ENCODE measurements at regions not wholly inside any gene's neighbourhood (a gene's known extent, or its start where the extent isn't known, plus 50 kb on each side); places are given as distances from the start of the nearest gene placed in this dataset.

GRCh38 chr1:60572378-60572777 lies 498.8 kb upstream of the C1orf87 start:
- WGBS (ENCODE audit: insufficient coverage), result 60% methylated on average over 1 of the region's 4 CpGs
- no peak overlapping the region for H3K27ac ChIP-seq (ENCODE audit: low read length)

DNA sequence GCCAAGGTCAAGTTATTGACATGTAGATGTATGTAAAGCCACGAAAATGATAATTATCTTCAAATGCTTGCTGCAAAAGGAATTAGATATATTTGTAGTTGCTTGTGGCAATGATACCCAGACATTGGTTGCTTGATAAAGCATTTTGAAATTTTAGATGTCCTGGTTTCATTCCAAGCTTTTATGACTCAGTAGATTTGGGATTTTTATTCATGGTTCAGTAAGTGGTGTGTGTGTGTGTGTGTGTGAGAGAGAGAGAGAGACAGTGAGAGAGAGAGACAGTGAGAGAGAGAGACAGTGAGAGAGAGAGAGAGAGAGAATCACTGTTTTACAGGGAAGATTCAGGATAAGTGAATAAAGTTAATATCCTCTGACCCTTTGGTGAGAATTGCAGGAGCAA lies 498.2 kb upstream of the C1orf87 start:
- H3K4me3 Mint-ChIP-seq, result no peak overlapping the region
- POLR2A ChIA-PET, result no interaction called here
- no peaks in the 10 kb centered on the region for H3K27me3 Mint-ChIP-seq
- H3K4me1 Mint-ChIP-seq, result no peaks in the 10 kb centered on the region
- Histone ChIP-seq H3K27me3 (replicated peaks in 1 of 2; ENCODE audit: control insufficient read depth in 2 of 2, extremely low read depth in 1 of 2, insufficient read depth in 2 of 2, low read length in 1 of 2) (no peaks in the 10 kb centered on the region), H3K36me3 (ENCODE audit: control insufficient read depth in 2 of 2, extremely low read depth in 1 of 2, insufficient read depth in 1 of 2, low read length in 1 of 2) (no peaks in the 10 kb centered on the region), H3K27ac (ENCODE audit: low read length) (no peak overlapping the region), H3K4me1 (ENCODE audit: control insufficient read depth in 1 of 2, extremely low read depth in 1 of 2, insufficient read depth in 2 of 2, low read length in 2 of 2) (no peaks in the 10 kb centered on the region), H3K4me3 (ENCODE audit: control insufficient read depth in 1 of 2, extremely low read depth in 1 of 2, low read length in 1 of 2) (no peak overlapping the region), H3K9me3 (no peaks in the 10 kb centered on the region)
- 86% methylated on average over 1 of the region's 1 CpG for WGBS (ENCODE audit: insufficient coverage)
- no peak for DNase-seq
- no peaks in the 10 kb centered on the region for H3K36me3 Mint-ChIP-seq
- no peak overlapping the region for H3K27ac Mint-ChIP-seq
- peaks cover 0 to 4% (median 0%) of the 10 kb centered on the region in 3 donors for H3K9me3 Mint-ChIP-seq
- CTCF ChIA-PET, result no interaction called here
- no peak for ATAC-seq (replicated peaks in 1 of 4)

More at GRCh38 chr1:60572378-60572777, 498.8 kb upstream of the C1orf87 start:
- DNase-seq (no peak), ATAC-seq (replicated peaks in 1 of 4) (no peak)
- Mint-ChIP-seq H3K4me3 (no peak overlapping the region), H3K27me3 (no peaks in the 10 kb centered on the region), H3K36me3 (no peaks in the 10 kb centered on the region), H3K4me1 (no peaks in the 10 kb centered on the region), H3K27ac (no peak overlapping the region), H3K9me3 (peaks cover 0 to 4% (median 0%) of the 10 kb centered on the region in 3 donors)
- ChIA-PET POLR2A (no interaction called here), CTCF (no interaction called here)
- Histone ChIP-seq H3K36me3 (ENCODE audit: control insufficient read depth in 2 of 2, extremely low read depth in 1 of 2, insufficient read depth in 1 of 2, low read length in 1 of 2) (no peaks in the 10 kb centered on the region), H3K9me3 (no peaks in the 10 kb centered on the region), H3K27me3 (replicated peaks in 1 of 2; ENCODE audit: control insufficient read depth in 2 of 2, extremely low read depth in 1 of 2, insufficient read depth in 2 of 2, low read length in 1 of 2) (no peaks in the 10 kb centered on the region), H3K4me1 (ENCODE audit: control insufficient read depth in 1 of 2, extremely low read depth in 1 of 2, insufficient read depth in 2 of 2, low read length in 2 of 2) (no peaks in the 10 kb centered on the region), H3K4me3 (ENCODE audit: control insufficient read depth in 1 of 2, extremely low read depth in 1 of 2, low read length in 1 of 2) (no peak overlapping the region)

DNA sequence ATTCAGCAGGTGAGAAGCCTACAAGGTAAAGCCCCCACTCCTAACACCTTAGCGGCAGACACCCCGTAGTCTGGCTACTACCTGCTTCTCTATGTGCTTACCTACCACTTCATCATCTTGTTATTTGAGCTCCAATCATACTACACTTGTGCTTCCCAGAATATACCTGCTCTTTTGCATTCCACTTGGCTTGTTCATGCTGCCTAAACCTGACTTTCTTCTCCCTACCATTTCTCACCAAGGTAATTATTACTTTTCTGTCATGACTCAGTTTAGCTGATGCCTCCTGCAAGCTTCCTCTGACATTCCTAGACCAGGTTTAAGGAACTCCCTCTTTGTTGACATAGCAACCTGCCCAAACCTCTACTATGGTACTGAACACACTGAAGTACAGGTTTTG lies 495.6 kb upstream of the C1orf87 start:
- ChIA-PET POLR2A (no interaction called here), CTCF (no interaction called here)
- H3K4me3 ChIP-seq (ENCODE audit: control insufficient read depth in 1 of 2, extremely low read depth in 1 of 2, low read length in 1 of 2), result no peak overlapping the region
- Mint-ChIP-seq H3K27ac (no peak overlapping the region), H3K4me3 (no peak overlapping the region), H3K36me3 (no peaks in the 10 kb centered on the region), H3K27me3 (peaks cover 0 to 4% of the 10 kb centered on the region in 2 donors), H3K9me3 (peaks cover 0 to 4% (median 0%) of the 10 kb centered on the region in 3 donors), H3K4me1 (no peaks in the 10 kb centered on the region)
- WGBS (ENCODE audit: insufficient coverage), result 90% methylated on average over 2 of the region's 2 CpGs
- ATAC-seq (replicated peaks in 1 of 4) (no peak), DNase-seq (no peak)
- H3K36me3 ChIP-seq (ENCODE audit: control insufficient read depth in 2 of 2, extremely low read depth in 1 of 2, insufficient read depth in 1 of 2, low read length in 1 of 2), result no peaks in the 10 kb centered on the region
- no peaks in the 10 kb centered on the region for H3K27me3 ChIP-seq (replicated peaks in 1 of 2; ENCODE audit: control insufficient read depth in 2 of 2, extremely low read depth in 1 of 2, insufficient read depth in 2 of 2, low read length in 1 of 2)
- no peak overlapping the region for H3K27ac ChIP-seq (ENCODE audit: low read length)
- no peaks in the 10 kb centered on the region for H3K4me1 ChIP-seq (ENCODE audit: control insufficient read depth in 1 of 2, extremely low read depth in 1 of 2, insufficient read depth in 2 of 2, low read length in 2 of 2)
- H3K9me3 ChIP-seq, result no peaks in the 10 kb centered on the region

- Mint-ChIP-seq H3K4me1 (no peaks in the 10 kb centered on the region), H3K4me3 (no peak overlapping the region), H3K36me3 (no peaks in the 10 kb centered on the region), H3K27ac (no peak overlapping the region), H3K27me3 (peaks cover 2 to 4% of the 10 kb centered on the region in 2 donors), H3K9me3 (peaks cover 0 to 4% (median 0%) of the 10 kb centered on the region in 3 donors)
- no peak overlapping the region for H3K4me3 ChIP-seq (ENCODE audit: control insufficient read depth in 1 of 2, extremely low read depth in 1 of 2, low read length in 1 of 2)
- H3K9me3 ChIP-seq, result no peaks in the 10 kb centered on the region
- no peak overlapping the region for H3K27ac ChIP-seq (ENCODE audit: low read length)
- CTCF ChIA-PET, result no interaction called here
- ATAC-seq (replicated peaks in 1 of 4) (no peak), DNase-seq (no peak)
- POLR2A ChIA-PET, result no interaction called here
- H3K36me3 ChIP-seq (ENCODE audit: control insufficient read depth in 2 of 2, extremely low read depth in 1 of 2, insufficient read depth in 1 of 2, low read length in 1 of 2), result no peaks in the 10 kb centered on the region
- no peaks in the 10 kb centered on the region for H3K27me3 ChIP-seq (replicated peaks in 1 of 2; ENCODE audit: control insufficient read depth in 2 of 2, extremely low read depth in 1 of 2, insufficient read depth in 2 of 2, low read length in 1 of 2)
- H3K4me1 ChIP-seq (ENCODE audit: control insufficient read depth in 1 of 2, extremely low read depth in 1 of 2, insufficient read depth in 2 of 2, low read length in 2 of 2), result no peaks in the 10 kb centered on the region
These were observed 493.7 kb upstream of the C1orf87 start for GRCh38 chr1:60567256-60567655.

- CTCF ChIA-PET, result no interaction called here
- H3K27ac ChIP-seq (ENCODE audit: low read length), result no peak overlapping the region
- POLR2A ChIA-PET, result no interaction called here
- H3K27me3 ChIP-seq (replicated peaks in 1 of 2; ENCODE audit: control insufficient read depth in 2 of 2, extremely low read depth in 1 of 2, insufficient read depth in 2 of 2, low read length in 1 of 2), result no peaks in the 10 kb centered on the region
- Mint-ChIP-seq H3K27me3 (peaks cover 2 to 4% of the 10 kb centered on the region in 2 donors), H3K9me3 (peaks cover 0 to 4% (median 0%) of the 10 kb centered on the region in 3 donors), H3K4me1 (no peaks in the 10 kb centered on the region), H3K4me3 (no peak overlapping the region), H3K27ac (no peak overlapping the region), H3K36me3 (no peaks in the 10 kb centered on the region)
- H3K36me3 ChIP-seq (ENCODE audit: control insufficient read depth in 2 of 2, extremely low read depth in 1 of 2, insufficient read depth in 1 of 2, low read length in 1 of 2), result no peaks in the 10 kb centered on the region
- no peak overlapping the region for H3K4me3 ChIP-seq (ENCODE audit: control insufficient read depth in 1 of 2, extremely low read depth in 1 of 2, low read length in 1 of 2)
- no CpG with 5 or more reads among the region's 2 CpGs for WGBS (ENCODE audit: insufficient coverage)
- no peaks in the 10 kb centered on the region for H3K9me3 ChIP-seq
- no peak for ATAC-seq (replicated peaks in 1 of 4)
- DNase-seq, result no peak
- no peaks in the 10 kb centered on the region for H3K4me1 ChIP-seq (ENCODE audit: control insufficient read depth in 1 of 2, extremely low read depth in 1 of 2, insufficient read depth in 2 of 2, low read length in 2 of 2)
These were observed 491.6 kb upstream of the C1orf87 start for GRCh38 chr1:60564916-60565750.

GRCh38 chr1:60563777-60564535 lies 490.4 kb upstream of the C1orf87 start:
- H3K27me3 Mint-ChIP-seq, result peaks cover 2 to 4% of the 10 kb centered on the region in 2 donors
- peaks cover 0 to 4% (median 2%) of the 10 kb centered on the region in 3 donors for H3K9me3 Mint-ChIP-seq
- CTCF ChIA-PET, result no interaction called here
- no peaks in the 10 kb centered on the region for H3K4me1 ChIP-seq (ENCODE audit: control insufficient read depth in 1 of 2, extremely low read depth in 1 of 2, insufficient read depth in 2 of 2, low read length in 2 of 2)
- H3K27ac ChIP-seq (ENCODE audit: low read length), result no peak overlapping the region
- DNase-seq, result no peak
- H3K27ac Mint-ChIP-seq, result no peak overlapping the region
- H3K4me3 Mint-ChIP-seq, result no peak overlapping the region
- no peaks in the 10 kb centered on the region for H3K27me3 ChIP-seq (replicated peaks in 1 of 2; ENCODE audit: control insufficient read depth in 2 of 2, extremely low read depth in 1 of 2, insufficient read depth in 2 of 2, low read length in 1 of 2)
- WGBS (ENCODE audit: insufficient coverage), result no CpG with 5 or more reads among the region's 4 CpGs
- POLR2A ChIA-PET, result no interaction called here
- no peaks in the 10 kb centered on the region for H3K9me3 ChIP-seq
- no peak for ATAC-seq (replicated peaks in 1 of 4)
- H3K36me3 Mint-ChIP-seq, result no peaks in the 10 kb centered on the region
- H3K4me3 ChIP-seq (ENCODE audit: control insufficient read depth in 1 of 2, extremely low read depth in 1 of 2, low read length in 1 of 2), result no peak overlapping the region
- H3K36me3 ChIP-seq (ENCODE audit: control insufficient read depth in 2 of 2, extremely low read depth in 1 of 2, insufficient read depth in 1 of 2, low read length in 1 of 2), result no peaks in the 10 kb centered on the region
- no peaks in the 10 kb centered on the region for H3K4me1 Mint-ChIP-seq
